Astrocyte of the spinal cord (primary cell): ENCODE measurements at regions not wholly inside any gene's neighbourhood (a gene's known extent, or its start where the extent isn't known, plus 50 kb on each side); places are given as distances from the start of the nearest gene placed in this dataset.
A peak's percentile ranks its signal among the peaks of the same experiment; 100 is the strongest.

ENCODE experiments used
- DNase-seq: peaks from one replicate; pipeline ENCODE4 v3.0.0; 2011; ENCODE audit warnings: low read depth, low spot score
- H3K4me3 ChIP-seq: 2 replicates; pipeline ENCODE4 v1.5.1; 2011; ENCODE audit warnings: low read depth, mild to moderate bottlenecking, low read length, moderate library complexity
- CTCF ChIP-seq: IDR thresholded peaks from 2 replicates; pipeline ENCODE4 v1.5.1; 2012; ENCODE audit warnings: low read depth, mild to moderate bottlenecking, low read length, inconsistent platforms
- in situ Hi-C: cut with HindIII; loops from 2 replicates; pipeline ENCODE4 v1.10.0; 2017; ENCODE audit warnings: low sequenced_read_pairs

- no peak overlapping the region for H3K4me3 ChIP-seq
- in situ Hi-C loops: no loop called here
- no peak for DNase-seq
- TF ChIP-seq CTCF: no peak
Measured at GRCh38 chr11:104610635-104611034, 287.6 kb downstream of the CASP12 start.

- DNase-seq: peak; percentile 86
- H3K4me3 ChIP-seq: no peak overlapping the region
- in situ Hi-C loops: no loop called here
- TF ChIP-seq CTCF: peak; percentile 86
Measured at GRCh38 chr11:104609311-104610085, 288.8 kb downstream of the CASP12 start.

- DNase-seq: no peak
- TF ChIP-seq CTCF: no peak
- in situ Hi-C loops: no loop called here
- no peak overlapping the region for H3K4me3 ChIP-seq
Measured at GRCh38 chr11:104602643-104603042, 295.6 kb downstream of the CASP12 start.

- in situ Hi-C loops: no loop called here
- TF ChIP-seq CTCF: no peak
- DNase-seq: peak; percentile 49
Measured at GRCh38 chr11:104594228-104594958, 303.9 kb downstream of the CASP12 start.

GRCh38 chr11:104588970-104589369, 309.3 kb downstream of the CASP12 start:
- in situ Hi-C loops: no loop called here
- DNase-seq: no peak
- no peak overlapping the region for H3K4me3 ChIP-seq
- TF ChIP-seq CTCF: no peak

More at GRCh38 chr11:104594228-104594958, 303.9 kb downstream of the CASP12 start:
- H3K4me3 ChIP-seq: no peak overlapping the region

GRCh38 chr11:104588446-104588845, 309.8 kb downstream of the CASP12 start:
- DNase-seq: no peak
- in situ Hi-C loops: no loop called here
- no peak for TF ChIP-seq CTCF

More at GRCh38 chr11:104588446-104588845, 309.8 kb downstream of the CASP12 start:
- no peak overlapping the region for H3K4me3 ChIP-seq
